PC-3 (cell line): ENCODE measurements at regions not wholly inside any gene's neighbourhood (a gene's known extent, or its start where the extent isn't known, plus 50 kb on each side); places are given as distances from the start of the nearest gene placed in this dataset.
A peak's percentile ranks its signal among the peaks of the same experiment; 100 is the strongest.

ENCODE experiments used
- ATAC-seq: fragments of 200-7000 bp; cut with Tn5 transposase; 2 replicates; pipeline ENCODE4 v1.9.1; 2020; ENCODE audit warnings: mild to moderate bottlenecking, moderate library complexity
- BruUV-seq: library from RNA; stranded (reverse); fragments of 400-500 nt; replicated peaks from 2 replicates; lab custom pipeline; 2021; lab: Mats Ljungman, UMichigan
- CTCF ChIA-PET: fragments of 300-600 bp; sonication (Branson Sonifier 250); formaldehyde crosslinking; loops from one replicate; lab custom pipeline; 2022; ENCODE audit warnings: antibody characterized with exemption; lab: Charles Lee
- POLR2A ChIA-PET: fragments of 300-600 bp; sonication (Branson Sonifier 250); formaldehyde crosslinking; loops from one replicate; lab custom pipeline; 2022; ENCODE audit warnings: antibody characterized with exemption; ENCODE audit not compliant: unreplicated experiment; lab: Charles Lee
- DNase-seq: peaks from one replicate; pipeline ENCODE4 v3.0.0-alpha.2; 2015
- H2AFZ ChIP-seq: fragments of 300-600 bp; sonication (generic); 2 replicates; pipeline ENCODE4 v1.6.0; 2016; ENCODE audit warnings: antibody characterized with exemption, low read length
- H3F3A ChIP-seq: fragments of 300-600 bp; sonication (generic); one replicate; pipeline ENCODE4 v1.6.0; 2017; ENCODE audit warnings: antibody characterized with exemption, low read length, control low read depth, mild to moderate bottlenecking; ENCODE audit not compliant: unreplicated experiment
- H3K27ac ChIP-seq: fragments of 300-600 bp; sonication (generic); 2 replicates; pipeline ENCODE4 v1.5.1; 2016; ENCODE audit warnings: mild to moderate bottlenecking, low read length
- H3K27me3 ChIP-seq: fragments of 300-600 bp; sonication (generic); 2 replicates; pipeline ENCODE4 v1.6.1; 2016; ENCODE audit warnings: low read length, mixed read lengths
- H3K36me3 ChIP-seq: fragments of 300-600 bp; sonication (generic); 2 replicates; pipeline ENCODE4 v1.6.1; 2016; ENCODE audit warnings: low read depth, mixed run types, low read length, mixed read lengths
- H3K4me1 ChIP-seq: fragments of 300-600 bp; sonication (generic); 2 replicates; pipeline ENCODE4 v1.5.1; 2016; ENCODE audit warnings: low read length; ENCODE audit not compliant: insufficient read depth
- H3K4me2 ChIP-seq: fragments of 300-600 bp; sonication (generic); 2 replicates; pipeline ENCODE4 v1.6.0; 2016; ENCODE audit warnings: low read length
- H3K4me3 ChIP-seq: fragments of 300-600 bp; sonication (generic); 2 replicates; pipeline ENCODE4 v1.5.1; 2016; ENCODE audit warnings: mild to moderate bottlenecking, low read length, mixed read lengths
- H3K79me2 ChIP-seq: fragments of 300-600 bp; sonication (generic); 2 replicates; pipeline ENCODE4 v1.6.1; 2017; ENCODE audit warnings: low read length, mixed read lengths
- H3K9ac ChIP-seq: fragments of 300-600 bp; sonication (generic); 2 replicates; pipeline ENCODE4 v1.6.0; 2016; ENCODE audit warnings: mild to moderate bottlenecking, low read length
- H3K9me2 ChIP-seq: fragments of 300-600 bp; sonication (generic); replicated peaks from 2 replicates; pipeline ENCODE4 v1.6.1; 2016; ENCODE audit warnings: mixed run types, low read length, mixed read lengths
- H3K9me3 ChIP-seq: fragments of 300-600 bp; sonication (generic); 2 replicates; pipeline ENCODE4 v1.6.1; 2016; ENCODE audit warnings: low read length, mixed read lengths
- H4K20me1 ChIP-seq: fragments of 300-600 bp; sonication (generic); 2 replicates; pipeline ENCODE4 v1.6.1; 2016; ENCODE audit warnings: low read length, mixed read lengths
- EZH2 ChIP-seq: fragments of 300-600 bp; sonication (generic); IDR thresholded peaks from one replicate; pipeline ENCODE4 v1.6.1; 2017; ENCODE audit warnings: antibody characterized with exemption, mild to moderate bottlenecking, low read length; ENCODE audit not compliant: unreplicated experiment
- EZH2phosphoT487 ChIP-seq: fragments of 300-600 bp; sonication (generic); IDR thresholded peaks from 2 replicates; pipeline ENCODE4 v1.6.1; 2018; ENCODE audit warnings: mild to moderate bottlenecking, antibody characterized with exemption, low read length, borderline replicate concordance
- intact Hi-C: fragments of 100-400 bp; cut with micrococcal nuclease; formaldehyde crosslinking; loops from 2 replicates; pipeline ENCODE4 v1.9.0; 2023
- TF ChIP-seq, protein P1 (sequence below): fragments of 300-600 bp; sonication (generic); conservative IDR thresholded peaks from 2 replicates; pipeline ENCODE4 v1.5.1; 2017; ENCODE audit warnings: antibody characterized with exemption, low read depth, mild to moderate bottlenecking, low read length

- Histone ChIP-seq H3K79me2 (no peaks in the 10 kb centered on the region), H3K4me3 (no peak overlapping the region), H3K9ac (no peak overlapping the region), H3K27ac (no peak overlapping the region), H3K36me3 (no peaks in the 10 kb centered on the region), H4K20me1 (no peaks in the 10 kb centered on the region), H3K4me1 (peaks cover 9% of the 10 kb centered on the region), H3F3A (no peaks in the 10 kb centered on the region), H3K9me3 (no peaks in the 10 kb centered on the region), H3K27me3 (no peaks in the 10 kb centered on the region), H3K9me2 (no peaks in the 10 kb centered on the region), H2AFZ (no peak overlapping the region), H3K4me2 (no peak overlapping the region)
- TF ChIP-seq, protein P1, sequence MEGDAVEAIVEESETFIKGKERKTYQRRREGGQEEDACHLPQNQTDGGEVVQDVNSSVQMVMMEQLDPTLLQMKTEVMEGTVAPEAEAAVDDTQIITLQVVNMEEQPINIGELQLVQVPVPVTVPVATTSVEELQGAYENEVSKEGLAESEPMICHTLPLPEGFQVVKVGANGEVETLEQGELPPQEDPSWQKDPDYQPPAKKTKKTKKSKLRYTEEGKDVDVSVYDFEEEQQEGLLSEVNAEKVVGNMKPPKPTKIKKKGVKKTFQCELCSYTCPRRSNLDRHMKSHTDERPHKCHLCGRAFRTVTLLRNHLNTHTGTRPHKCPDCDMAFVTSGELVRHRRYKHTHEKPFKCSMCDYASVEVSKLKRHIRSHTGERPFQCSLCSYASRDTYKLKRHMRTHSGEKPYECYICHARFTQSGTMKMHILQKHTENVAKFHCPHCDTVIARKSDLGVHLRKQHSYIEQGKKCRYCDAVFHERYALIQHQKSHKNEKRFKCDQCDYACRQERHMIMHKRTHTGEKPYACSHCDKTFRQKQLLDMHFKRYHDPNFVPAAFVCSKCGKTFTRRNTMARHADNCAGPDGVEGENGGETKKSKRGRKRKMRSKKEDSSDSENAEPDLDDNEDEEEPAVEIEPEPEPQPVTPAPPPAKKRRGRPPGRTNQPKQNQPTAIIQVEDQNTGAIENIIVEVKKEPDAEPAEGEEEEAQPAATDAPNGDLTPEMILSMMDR, result peak; percentile 58
- no peak for TF ChIP-seq EZH2
- no peak for TF ChIP-seq EZH2phosphoT487
- intact Hi-C loops, result loop anchor here (10.0 kb wide), 1 partner anchor 136 kb away; no protein-coding TSS in a partner anchor
- ATAC-seq (peak; percentile 67), DNase-seq (peak; percentile 66)
- no TSS peak for BruUV-seq
- CTCF ChIA-PET, result interaction anchor here (1.2 kb wide), 1 partner anchor 17 kb away, joined by 4 read pairs; no protein-coding TSS in a partner anchor
- POLR2A ChIA-PET, result no interaction called here
Observed at GRCh38 chr4:147378780-147379179, 102.1 kb upstream of the EDNRA start.

DNA sequence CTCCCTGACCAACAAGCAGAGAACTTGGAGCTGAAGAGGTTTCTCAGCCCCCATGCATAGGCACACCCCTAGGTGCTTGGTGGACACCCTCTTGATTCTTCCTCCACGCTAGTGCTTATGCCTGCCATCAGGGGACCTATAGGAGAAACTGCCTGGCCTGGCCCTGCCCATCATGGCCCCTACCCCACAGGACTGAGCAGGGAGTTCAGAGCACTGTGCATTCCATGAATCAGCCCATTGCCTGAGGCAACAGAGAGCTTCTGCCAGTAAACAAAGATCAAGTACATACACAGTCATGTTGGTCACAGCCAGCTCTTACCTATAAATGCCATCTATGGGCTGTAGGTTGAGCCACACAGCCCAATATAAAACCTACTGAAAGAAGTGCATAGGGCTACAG, 99.1 kb upstream of the EDNRA start:
- Histone ChIP-seq H3K27me3 (no peaks in the 10 kb centered on the region), H2AFZ (no peak overlapping the region)
- CTCF ChIA-PET, result no interaction called here

GRCh38 chr4:147388018-147388417, 92.9 kb upstream of the EDNRA start:
- Histone ChIP-seq H3K4me1 (no peaks in the 10 kb centered on the region), H3K9ac (no peak overlapping the region), H3K9me2 (no peaks in the 10 kb centered on the region), H3K27ac (no peak overlapping the region), H3K27me3 (no peaks in the 10 kb centered on the region), H3F3A (no peaks in the 10 kb centered on the region), H3K4me3 (no peak overlapping the region), H3K36me3 (no peaks in the 10 kb centered on the region), H3K79me2 (no peaks in the 10 kb centered on the region), H2AFZ (no peak overlapping the region), H3K4me2 (no peak overlapping the region), H4K20me1 (no peaks in the 10 kb centered on the region), H3K9me3 (no peaks in the 10 kb centered on the region)
- ChIA-PET CTCF (no interaction called here), POLR2A (no interaction called here)
- DNase-seq, result no peak
- no peak for ATAC-seq
- no TSS peak for BruUV-seq
- intact Hi-C loops, result no loop called here
- no peak for TF ChIP-seq EZH2phosphoT487
- TF ChIP-seq EZH2, result no peak
- TF ChIP-seq, protein P1, result no peak

More for the DNA sequence above, 99.1 kb upstream of the EDNRA start:
- POLR2A ChIA-PET, result no interaction called here
- Histone ChIP-seq H3K36me3 (no peaks in the 10 kb centered on the region), H3K79me2 (no peaks in the 10 kb centered on the region), H3F3A (no peaks in the 10 kb centered on the region), H3K9me2 (no peaks in the 10 kb centered on the region), H3K4me2 (no peak overlapping the region), H3K9me3 (no peaks in the 10 kb centered on the region), H3K27ac (no peak overlapping the region), H3K4me1 (peaks cover 9% of the 10 kb centered on the region), H3K9ac (no peak overlapping the region), H3K4me3 (no peak overlapping the region), H4K20me1 (no peaks in the 10 kb centered on the region)
- TF ChIP-seq EZH2phosphoT487 (no peak), EZH2 (no peak)
- TF ChIP-seq, protein P1, result no peak
- BruUV-seq, result no TSS peak
- peak; percentile 38 for DNase-seq
- intact Hi-C loops, result no loop called here
- ATAC-seq, result no peak
